Right atrium auricular region (tissue), 2 donors: ENCODE measurements at regions not wholly inside any gene's neighbourhood (a gene's known extent, or its start where the extent isn't known, plus 50 kb on each side); places are given as distances from the start of the nearest gene placed in this dataset.
"Not testable (repeated sequence)": the region's sequence is repeated elsewhere in the genome, so short reads cannot be mapped to it uniquely, and the experiment has no call there.

ENCODE experiments used
- DNase-seq: peaks from one replicate; pipeline ENCODE4 v3.0.0-alpha.2; 2019; ENCODE audit warnings: low spot score
- H3K27ac ChIP-seq, 2 donors: fragments of 200-600 bp; sonication (generic); 1 replicate in 1 of 2; 2 replicates in 1 of 2; pipeline ENCODE4 v1.5.1; 2016 to 2019
- H3K27me3 ChIP-seq, 2 donors: fragments of 200-600 bp; sonication (generic); one replicate each; pipeline versions ENCODE4 v1.5.1 to v1.6.0; 2017 to 2019
- H3K36me3 ChIP-seq: fragments of 200-600 bp; sonication (generic); one replicate; pipeline ENCODE4 v1.5.1; 2016
- H3K4me1 ChIP-seq, 2 donors: fragments of 200-600 bp; sonication (generic); one replicate each; pipeline versions ENCODE4 v1.5.1 to v1.6.0; 2017 to 2019
- H3K4me3 ChIP-seq, 2 donors: fragments of 200-600 bp; sonication (generic); 1 replicate in 1 of 2; 2 replicates in 1 of 2; pipeline ENCODE4 v1.5.1; 2017 to 2019; ENCODE audit warnings: mild to moderate bottlenecking in 1 of 2, moderate library complexity in 1 of 2
- H3K9me3 ChIP-seq, 2 donors: fragments of 200-600 bp; sonication (generic); one replicate each; pipeline ENCODE4 v1.5.1; 2019
- TF ChIP-seq, protein P1 (sequence below), 2 donors: fragments of 200-600 bp; sonication (generic); IDR thresholded peaks; one replicate each; pipeline ENCODE4 v1.5.1; 2019; ENCODE audit warnings: antibody characterized with exemption in 2 of 2

DNA sequence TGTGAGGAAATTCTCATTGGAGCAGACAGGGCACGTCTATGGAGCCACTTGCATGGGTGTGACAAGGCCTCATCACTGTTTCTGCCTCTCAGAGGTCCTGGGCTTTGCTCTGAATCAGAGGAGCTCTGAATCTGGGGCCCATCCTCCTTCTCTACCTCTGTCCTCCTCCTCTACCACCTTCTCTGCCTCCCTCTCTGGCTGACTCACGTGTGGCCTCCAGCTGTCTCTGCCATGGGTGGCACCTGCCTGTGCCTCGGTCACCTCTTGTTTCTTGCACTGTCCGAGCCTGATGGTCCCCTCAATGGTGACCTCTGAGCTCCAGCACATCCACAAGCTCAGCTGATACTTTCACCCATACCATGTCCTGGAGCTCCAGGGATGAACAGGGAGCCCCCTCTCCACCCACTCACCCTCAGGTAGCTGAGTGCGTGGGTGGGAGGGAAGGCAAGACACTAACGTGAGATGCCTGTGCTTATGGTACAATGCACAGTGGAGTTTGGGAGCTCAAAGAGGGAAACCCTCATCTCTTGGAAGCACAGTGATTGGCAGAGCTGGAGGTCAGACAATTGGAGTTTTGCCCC lies 116.4 kb upstream of the CRHR1 start:
- TF ChIP-seq, protein P1, sequence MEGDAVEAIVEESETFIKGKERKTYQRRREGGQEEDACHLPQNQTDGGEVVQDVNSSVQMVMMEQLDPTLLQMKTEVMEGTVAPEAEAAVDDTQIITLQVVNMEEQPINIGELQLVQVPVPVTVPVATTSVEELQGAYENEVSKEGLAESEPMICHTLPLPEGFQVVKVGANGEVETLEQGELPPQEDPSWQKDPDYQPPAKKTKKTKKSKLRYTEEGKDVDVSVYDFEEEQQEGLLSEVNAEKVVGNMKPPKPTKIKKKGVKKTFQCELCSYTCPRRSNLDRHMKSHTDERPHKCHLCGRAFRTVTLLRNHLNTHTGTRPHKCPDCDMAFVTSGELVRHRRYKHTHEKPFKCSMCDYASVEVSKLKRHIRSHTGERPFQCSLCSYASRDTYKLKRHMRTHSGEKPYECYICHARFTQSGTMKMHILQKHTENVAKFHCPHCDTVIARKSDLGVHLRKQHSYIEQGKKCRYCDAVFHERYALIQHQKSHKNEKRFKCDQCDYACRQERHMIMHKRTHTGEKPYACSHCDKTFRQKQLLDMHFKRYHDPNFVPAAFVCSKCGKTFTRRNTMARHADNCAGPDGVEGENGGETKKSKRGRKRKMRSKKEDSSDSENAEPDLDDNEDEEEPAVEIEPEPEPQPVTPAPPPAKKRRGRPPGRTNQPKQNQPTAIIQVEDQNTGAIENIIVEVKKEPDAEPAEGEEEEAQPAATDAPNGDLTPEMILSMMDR (IDR thresholded peaks at IDR 0.05) = no peak
- no peaks in the 10 kb centered on the region for H3K27me3 ChIP-seq
- no peak overlapping the region for H3K4me3 ChIP-seq
- H3K36me3 ChIP-seq = no peaks in the 10 kb centered on the region
- no peak overlapping the region for H3K27ac ChIP-seq
- H3K9me3 ChIP-seq = no peaks in the 10 kb centered on the region
- DNase-seq = no peak
- no peaks in the 10 kb centered on the region for H3K4me1 ChIP-seq

DNA sequence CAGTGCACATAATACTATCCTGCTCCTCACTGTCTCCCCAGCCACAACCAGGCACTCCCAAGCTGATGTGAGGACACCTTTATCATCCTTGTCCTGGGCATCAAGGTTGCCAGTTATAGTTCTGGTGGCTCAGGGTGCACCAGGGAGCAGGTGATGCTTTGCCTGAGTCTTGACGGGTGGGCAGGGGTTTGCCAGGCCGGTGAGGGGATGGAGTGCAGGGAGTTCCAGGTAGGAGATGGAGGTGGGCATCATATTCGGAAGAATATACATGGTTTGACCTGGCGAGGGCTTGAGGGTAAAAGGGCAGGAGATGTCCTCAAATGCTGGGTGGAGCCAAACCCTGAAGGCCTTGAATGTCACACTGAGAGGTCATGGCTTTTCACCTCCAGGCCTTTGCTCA lies 115.8 kb upstream of the CRHR1 start:
- H3K4me1 ChIP-seq = no peaks in the 10 kb centered on the region
- no peaks in the 10 kb centered on the region for H3K27me3 ChIP-seq
- no peak overlapping the region for H3K27ac ChIP-seq
- DNase-seq = no peak
- H3K36me3 ChIP-seq = no peaks in the 10 kb centered on the region
- H3K4me3 ChIP-seq = no peak overlapping the region
- TF ChIP-seq, protein P1 (IDR thresholded peaks at IDR 0.05) = no peak
- H3K9me3 ChIP-seq = no peaks in the 10 kb centered on the region

DNA sequence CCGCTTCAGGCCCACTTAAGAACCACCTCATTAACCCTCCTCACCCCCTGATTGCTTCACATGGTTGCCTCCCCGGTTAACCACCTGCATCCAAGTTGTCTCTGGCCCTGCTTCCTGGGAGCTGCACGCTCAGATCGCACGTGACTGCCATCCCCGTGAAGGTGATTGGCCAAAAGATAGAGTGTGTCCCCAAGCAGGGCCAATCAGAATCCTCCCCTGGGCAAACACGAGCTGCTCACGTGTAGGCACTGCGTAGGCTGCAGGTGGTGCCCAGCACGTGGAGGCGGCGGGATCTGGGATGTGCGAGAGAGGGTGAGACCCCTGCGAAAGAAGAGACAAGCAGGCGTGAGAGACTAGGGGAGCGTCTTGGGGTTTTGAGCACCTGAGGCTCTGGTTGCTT lies 111.8 kb upstream of the CRHR1 start:
- Histone ChIP-seq H3K27me3 (no peaks in the 10 kb centered on the region), H3K36me3 (no peaks in the 10 kb centered on the region), H3K9me3 (peaks cover 0 to 7% of the 10 kb centered on the region in 2 donors), H3K27ac (no peak overlapping the region), H3K4me1 (no peaks in the 10 kb centered on the region), H3K4me3 (no peak overlapping the region)
- DNase-seq = no peak
- TF ChIP-seq, protein P1 (IDR thresholded peaks at IDR 0.05) = no peak

DNA sequence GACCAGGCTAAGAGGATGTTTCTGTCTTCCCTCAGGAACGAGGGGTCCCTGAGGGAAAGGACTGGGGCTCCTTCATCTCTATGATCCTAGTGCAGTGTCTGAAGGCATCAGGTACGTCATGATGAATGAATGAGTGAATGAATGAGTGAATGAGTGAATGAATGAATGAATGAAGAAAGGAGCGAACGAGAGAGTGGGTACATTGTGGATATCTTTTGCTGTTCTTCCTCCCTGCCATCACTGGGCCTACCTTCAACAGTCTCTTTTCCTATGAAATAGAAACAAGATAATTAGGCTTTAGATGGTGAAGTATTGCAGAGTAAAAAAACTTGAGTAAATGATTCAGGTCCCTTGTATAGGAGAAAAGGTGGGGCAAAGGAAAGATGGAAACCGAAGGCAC lies 111.3 kb upstream of the CRHR1 start:
- H3K36me3 ChIP-seq = no peaks in the 10 kb centered on the region
- no peaks in the 10 kb centered on the region for H3K4me1 ChIP-seq
- peaks cover 0 to 7% of the 10 kb centered on the region in 2 donors for H3K9me3 ChIP-seq
- H3K27ac ChIP-seq = no peak overlapping the region
- TF ChIP-seq, protein P1 (IDR thresholded peaks at IDR 0.05) = no peak
- DNase-seq = no peak
- no peak overlapping the region for H3K4me3 ChIP-seq
- H3K27me3 ChIP-seq = no peaks in the 10 kb centered on the region

DNA sequence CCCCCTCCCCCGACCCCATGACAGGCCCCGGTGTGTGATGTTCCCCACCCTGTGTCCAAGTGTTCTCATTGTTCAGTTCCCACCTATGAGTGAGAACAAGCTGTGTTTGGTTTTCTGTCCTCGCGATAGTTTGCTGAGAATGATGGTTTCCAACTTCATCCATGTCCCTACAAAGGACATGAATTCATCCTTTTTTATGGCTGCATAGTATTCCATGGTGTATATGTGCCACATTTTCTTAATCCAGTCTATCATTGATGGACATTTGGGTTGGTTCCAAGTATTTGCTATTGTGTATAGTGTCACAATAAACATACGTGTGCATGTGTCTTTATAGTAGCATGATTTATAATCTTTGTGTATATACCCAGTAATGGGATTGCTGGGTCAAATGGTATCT lies 110.4 kb upstream of the CRHR1 start:
- H3K9me3 ChIP-seq, H3K36me3 ChIP-seq, H3K4me1 ChIP-seq, H3K27ac ChIP-seq, H3K27me3 ChIP-seq, DNase-seq, H3K4me3 ChIP-seq: not testable (repeated sequence)

DNA sequence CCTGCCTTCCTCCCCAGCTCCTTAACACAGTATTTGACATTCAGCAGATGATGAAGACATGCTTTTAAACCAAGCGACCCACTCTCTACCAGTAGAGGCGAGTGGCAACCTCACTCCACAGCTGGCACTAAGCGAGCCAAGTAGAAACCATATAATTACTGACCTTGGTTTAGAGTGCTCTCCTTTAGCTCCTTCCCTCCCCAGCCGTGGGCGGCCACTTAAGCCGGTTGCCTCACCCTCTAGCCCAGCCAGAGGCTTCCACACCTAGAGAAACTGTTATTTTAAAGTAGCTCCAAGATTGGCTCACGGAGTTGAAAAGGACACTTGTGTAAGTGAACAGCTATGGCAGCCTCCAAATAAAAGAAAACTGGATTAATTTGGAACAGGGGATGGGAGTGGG lies 109.1 kb upstream of the CRHR1 start:
- Histone ChIP-seq H3K27me3 (no peaks in the 10 kb centered on the region), H3K4me1 (no peaks in the 10 kb centered on the region), H3K9me3 (peaks cover 0 to 18% of the 10 kb centered on the region in 2 donors), H3K36me3 (no peaks in the 10 kb centered on the region), H3K4me3 (no peak overlapping the region), H3K27ac (no peak overlapping the region)
- DNase-seq = no peak
- TF ChIP-seq, protein P1 (IDR thresholded peaks at IDR 0.05) = no peak
